BLaER1 (cell line): ENCODE measurements at regions not wholly inside any gene's neighbourhood (a gene's known extent, or its start where the extent isn't known, plus 50 kb on each side); places are given as distances from the start of the nearest gene placed in this dataset.

ENCODE experiments used
- H3K27ac ChIP-seq: shearing (Covaris generic); formaldehyde crosslinking; 2 replicates; pipeline ENCODE4 v1.8.1; 2022
- H3K27me3 ChIP-seq: shearing (Covaris generic); formaldehyde crosslinking; 2 replicates; pipeline ENCODE4 v1.8.1; 2022
- H3K36me3 ChIP-seq: shearing (Covaris generic); formaldehyde crosslinking; 2 replicates; pipeline ENCODE4 v1.8.1; 2022
- H3K4me1 ChIP-seq: shearing (Covaris generic); formaldehyde crosslinking; 2 replicates; pipeline ENCODE4 v1.8.1; 2022
- H3K4me2 ChIP-seq: shearing (Covaris generic); formaldehyde crosslinking; 2 replicates; pipeline ENCODE4 v1.8.1; 2022
- H3K4me3 ChIP-seq: shearing (Covaris generic); formaldehyde crosslinking; 2 replicates; pipeline ENCODE4 v1.8.1; 2022
- H3K9ac ChIP-seq: shearing (Covaris generic); formaldehyde crosslinking; 2 replicates; pipeline ENCODE4 v1.8.1; 2022
- H3K9me3 ChIP-seq: shearing (Covaris generic); formaldehyde crosslinking; 2 replicates; pipeline ENCODE4 v1.8.1; 2022
- H4K20me1 ChIP-seq: shearing (Covaris generic); formaldehyde crosslinking; 2 replicates; pipeline ENCODE4 v1.8.1; 2022
- Cebpa-rat ChIP-seq: shearing (Covaris generic); IDR thresholded peaks from 2 replicates; pipeline ENCODE4 v1.8.1; 2022

GRCh38 chr22:49055406-49055805 lies 772.3 kb downstream of the BRD1 start:
- Histone ChIP-seq H3K27ac (no peak overlapping the region), H3K4me3 (no peak overlapping the region), H3K9me3 (no peaks in the 10 kb centered on the region), H3K36me3 (no peaks in the 10 kb centered on the region), H3K4me1 (no peaks in the 10 kb centered on the region), H4K20me1 (no peaks in the 10 kb centered on the region; the same call in 1 of the 2 replicates), H3K4me2 (no peak overlapping the region), H3K27me3 (no peaks in the 10 kb centered on the region), H3K9ac (no peak overlapping the region)
- no peak for TF ChIP-seq Cebpa-rat

- Histone ChIP-seq H3K4me2 (no peak overlapping the region), H3K4me1 (no peaks in the 10 kb centered on the region), H3K9me3 (no peaks in the 10 kb centered on the region), H3K4me3 (no peak overlapping the region), H4K20me1 (no peaks in the 10 kb centered on the region; the same call in 1 of the 2 replicates), H3K27me3 (no peaks in the 10 kb centered on the region), H3K36me3 (no peaks in the 10 kb centered on the region), H3K27ac (no peak overlapping the region), H3K9ac (no peak overlapping the region)
- TF ChIP-seq Cebpa-rat = no peak
These were observed 774.1 kb downstream of the BRD1 start for GRCh38 chr22:49053578-49053977.

GRCh38 chr22:49052560-49052959 lies 775.1 kb downstream of the BRD1 start:
- Histone ChIP-seq H3K27ac (no peak overlapping the region), H3K9ac (no peak overlapping the region), H3K36me3 (no peaks in the 10 kb centered on the region), H3K4me3 (no peak overlapping the region), H3K4me1 (no peaks in the 10 kb centered on the region), H3K27me3 (no peaks in the 10 kb centered on the region), H4K20me1 (no peaks in the 10 kb centered on the region; the same call in 1 of the 2 replicates), H3K4me2 (no peak overlapping the region), H3K9me3 (no peaks in the 10 kb centered on the region)
- TF ChIP-seq Cebpa-rat = no peak

- no peak overlapping the region for H3K9ac ChIP-seq
- no peaks in the 10 kb centered on the region for H3K27me3 ChIP-seq
- H3K4me2 ChIP-seq = no peak overlapping the region
- H3K36me3 ChIP-seq = no peaks in the 10 kb centered on the region
- no peak for TF ChIP-seq Cebpa-rat
- H3K27ac ChIP-seq = no peak overlapping the region
- no peaks in the 10 kb centered on the region for H3K9me3 ChIP-seq
- H4K20me1 ChIP-seq = no peaks in the 10 kb centered on the region; the same call in 1 of the 2 replicates
- no peak overlapping the region for H3K4me3 ChIP-seq
- no peaks in the 10 kb centered on the region for H3K4me1 ChIP-seq
These were observed 775.6 kb downstream of the BRD1 start for GRCh38 chr22:49052023-49052538.

GRCh38 chr22:49051491-49052022 lies 776.1 kb downstream of the BRD1 start:
- Histone ChIP-seq H3K9me3 (no peaks in the 10 kb centered on the region), H3K4me2 (no peak overlapping the region), H3K4me3 (no peak overlapping the region), H4K20me1 (no peaks in the 10 kb centered on the region; the same call in 1 of the 2 replicates), H3K4me1 (no peaks in the 10 kb centered on the region), H3K27ac (no peak overlapping the region), H3K27me3 (no peaks in the 10 kb centered on the region), H3K9ac (no peak overlapping the region), H3K36me3 (no peaks in the 10 kb centered on the region)
- no peak for TF ChIP-seq Cebpa-rat

- Histone ChIP-seq H3K27me3 (no peaks in the 10 kb centered on the region), H3K4me2 (no peak overlapping the region), H3K4me1 (peaks cover 18% of the 10 kb centered on the region), H3K9me3 (no peaks in the 10 kb centered on the region), H3K4me3 (no peak overlapping the region), H4K20me1 (peaks cover 5% of the 10 kb centered on the region; the same call in 1 of the 2 replicates), H3K36me3 (no peaks in the 10 kb centered on the region), H3K27ac (no peak overlapping the region), H3K9ac (no peak overlapping the region)
- TF ChIP-seq Cebpa-rat = no peak
These were observed 778.0 kb downstream of the BRD1 start for GRCh38 chr22:49049691-49050090.

GRCh38 chr22:49048591-49048990 lies 779.1 kb downstream of the BRD1 start:
- no peak for TF ChIP-seq Cebpa-rat
- Histone ChIP-seq H3K27me3 (no peaks in the 10 kb centered on the region), H3K4me3 (no peak overlapping the region), H3K4me1 (peaks cover 18% of the 10 kb centered on the region), H3K9me3 (no peaks in the 10 kb centered on the region), H3K36me3 (no peaks in the 10 kb centered on the region), H3K9ac (no peak overlapping the region), H3K4me2 (no peak overlapping the region), H3K27ac (no peak overlapping the region), H4K20me1 (peaks cover 5% of the 10 kb centered on the region; the same call in 1 of the 2 replicates)

- Histone ChIP-seq H4K20me1 (peaks cover 5% of the 10 kb centered on the region; the same call in 1 of the 2 replicates), H3K9ac (no peak overlapping the region), H3K27ac (no peak overlapping the region), H3K4me2 (no peak overlapping the region), H3K36me3 (no peaks in the 10 kb centered on the region), H3K9me3 (no peaks in the 10 kb centered on the region), H3K27me3 (no peaks in the 10 kb centered on the region), H3K4me1 (peaks cover 18% of the 10 kb centered on the region), H3K4me3 (no peak overlapping the region)
- TF ChIP-seq Cebpa-rat = no peak
These were observed 780.2 kb downstream of the BRD1 start for GRCh38 chr22:49047447-49047846.

- H3K4me1 ChIP-seq = peaks cover 18% of the 10 kb centered on the region
- no peaks in the 10 kb centered on the region for H3K9me3 ChIP-seq
- H4K20me1 ChIP-seq = peaks cover 5% of the 10 kb centered on the region; the same call in 1 of the 2 replicates
- H3K36me3 ChIP-seq = no peaks in the 10 kb centered on the region
- no peaks in the 10 kb centered on the region for H3K27me3 ChIP-seq
- H3K9ac ChIP-seq = no peak overlapping the region
- peak overlapping the region; percentile 74; the same call in 1 of the 2 replicates for H3K4me2 ChIP-seq
- no peak for TF ChIP-seq Cebpa-rat
- no peak overlapping the region for H3K27ac ChIP-seq
- H3K4me3 ChIP-seq = no peak overlapping the region
These were observed 780.9 kb downstream of the BRD1 start for GRCh38 chr22:49046546-49047361.

- no peaks in the 10 kb centered on the region for H3K36me3 ChIP-seq
- peak overlapping the region; percentile 24; the same call in 1 of the 2 replicates for H3K9ac ChIP-seq
- H3K4me2 ChIP-seq = peak overlapping the region; percentile 74
- no peak overlapping the region for H3K4me3 ChIP-seq
- no peak overlapping the region for H3K27ac ChIP-seq
- H4K20me1 ChIP-seq = peaks cover 6% of the 10 kb centered on the region; the same call in 1 of the 2 replicates
- no peak for TF ChIP-seq Cebpa-rat
- H3K27me3 ChIP-seq = no peaks in the 10 kb centered on the region
- H3K4me1 ChIP-seq = peaks cover 18% of the 10 kb centered on the region
- H3K9me3 ChIP-seq = no peaks in the 10 kb centered on the region
These were observed 781.6 kb downstream of the BRD1 start for GRCh38 chr22:49046000-49046545.
